Fibroblast of the aortic adventitia (primary cell): ENCODE measurements at regions not wholly inside any gene's neighbourhood (a gene's known extent, or its start where the extent isn't known, plus 50 kb on each side); places are given as distances from the start of the nearest gene placed in this dataset.

Source experiments
- DNase-seq: peaks from one replicate; pipeline ENCODE4 v3.0.0-alpha.2; 2010; ENCODE audit warnings: low read depth
- H3K4me3 ChIP-seq: 2 replicates; pipeline ENCODE4 v1.5.1; 2011; ENCODE audit warnings: low read depth, mild to moderate bottlenecking, control low read depth, low read length, moderate library complexity
- TF ChIP-seq, protein P1 (sequence below): IDR thresholded peaks from 2 replicates; pipeline ENCODE4 v1.5.1; 2011; ENCODE audit warnings: mild to moderate bottlenecking, low read length, control low read depth, inconsistent platforms; ENCODE audit not compliant: insufficient read depth

DNA sequence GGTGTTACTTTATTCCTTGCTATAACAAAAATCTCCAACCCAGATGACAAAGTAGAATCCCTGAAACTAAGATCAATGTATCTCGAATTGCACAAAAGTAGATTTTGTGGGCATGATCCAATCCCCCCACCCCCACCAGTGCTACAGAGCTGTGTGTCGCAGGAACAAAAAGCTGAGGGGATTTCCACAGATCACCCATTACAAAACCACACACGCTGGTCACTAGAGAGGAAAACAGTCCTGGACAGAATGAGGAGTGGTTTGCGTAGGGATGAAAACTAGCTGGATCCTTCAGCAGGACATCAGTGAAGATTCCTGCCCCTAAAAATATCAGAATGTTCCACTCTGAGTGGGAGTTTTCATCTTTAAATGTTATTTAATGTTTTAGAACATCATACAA is 165.3 kb upstream of the STK17B start:
- no peak overlapping the region for H3K4me3 ChIP-seq
- DNase-seq, result no peak
- TF ChIP-seq, protein P1, sequence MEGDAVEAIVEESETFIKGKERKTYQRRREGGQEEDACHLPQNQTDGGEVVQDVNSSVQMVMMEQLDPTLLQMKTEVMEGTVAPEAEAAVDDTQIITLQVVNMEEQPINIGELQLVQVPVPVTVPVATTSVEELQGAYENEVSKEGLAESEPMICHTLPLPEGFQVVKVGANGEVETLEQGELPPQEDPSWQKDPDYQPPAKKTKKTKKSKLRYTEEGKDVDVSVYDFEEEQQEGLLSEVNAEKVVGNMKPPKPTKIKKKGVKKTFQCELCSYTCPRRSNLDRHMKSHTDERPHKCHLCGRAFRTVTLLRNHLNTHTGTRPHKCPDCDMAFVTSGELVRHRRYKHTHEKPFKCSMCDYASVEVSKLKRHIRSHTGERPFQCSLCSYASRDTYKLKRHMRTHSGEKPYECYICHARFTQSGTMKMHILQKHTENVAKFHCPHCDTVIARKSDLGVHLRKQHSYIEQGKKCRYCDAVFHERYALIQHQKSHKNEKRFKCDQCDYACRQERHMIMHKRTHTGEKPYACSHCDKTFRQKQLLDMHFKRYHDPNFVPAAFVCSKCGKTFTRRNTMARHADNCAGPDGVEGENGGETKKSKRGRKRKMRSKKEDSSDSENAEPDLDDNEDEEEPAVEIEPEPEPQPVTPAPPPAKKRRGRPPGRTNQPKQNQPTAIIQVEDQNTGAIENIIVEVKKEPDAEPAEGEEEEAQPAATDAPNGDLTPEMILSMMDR, result no peak

DNA sequence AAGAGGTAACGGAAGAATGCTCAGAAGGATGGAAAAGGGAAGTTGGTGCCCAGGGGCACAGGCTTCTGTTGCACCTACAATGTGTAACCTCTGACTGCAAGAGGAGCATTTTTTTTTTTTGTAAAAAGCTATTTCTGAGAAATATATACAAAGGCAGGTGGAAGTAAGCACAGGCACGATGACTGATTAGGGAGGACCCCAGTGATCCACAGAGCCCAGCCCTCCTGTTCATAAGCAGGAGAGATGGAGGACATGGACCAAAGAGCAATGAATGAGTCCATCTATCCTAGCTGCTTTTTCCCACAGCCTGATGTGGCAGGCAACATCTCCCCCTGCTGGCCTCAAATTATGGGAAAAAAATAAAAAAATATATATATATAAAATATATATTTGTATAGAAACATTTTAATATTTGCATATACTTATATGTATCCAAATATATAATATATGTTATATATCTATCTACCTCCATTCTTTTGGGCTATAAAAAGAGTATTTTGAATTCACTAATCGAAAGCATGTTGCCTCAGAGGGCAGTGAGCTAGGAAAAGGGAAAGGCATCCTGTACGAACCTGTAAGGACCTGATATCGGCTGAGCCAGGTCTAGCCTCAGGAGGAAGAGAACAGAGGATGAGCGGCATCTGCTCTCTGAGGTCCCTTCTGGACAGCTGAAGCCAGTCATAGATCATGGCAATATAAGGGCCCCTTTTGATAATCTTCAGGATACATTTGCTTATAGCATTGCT is 166.0 kb upstream of the STK17B start:
- DNase-seq, result peak; percentile 70
- TF ChIP-seq, protein P1, result peak; percentile 54
- no peak overlapping the region for H3K4me3 ChIP-seq

DNA sequence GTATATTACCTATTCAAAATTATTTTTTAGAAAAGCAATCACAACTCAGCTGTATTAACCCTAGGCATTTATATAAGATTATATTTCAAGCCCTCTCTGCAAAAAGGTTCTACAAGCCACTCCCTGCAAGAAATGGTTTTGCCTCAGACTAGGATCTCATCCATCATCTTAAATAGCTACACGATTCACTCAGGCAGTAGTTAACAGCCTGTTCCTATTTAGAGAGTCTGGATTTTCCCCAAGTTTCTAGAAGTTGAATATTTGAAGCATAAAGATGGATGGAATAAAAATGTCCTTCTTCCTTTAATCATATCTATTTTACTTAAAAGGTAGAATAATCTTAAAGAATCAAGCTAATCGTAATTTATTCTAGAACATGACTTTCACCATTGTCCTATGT is 167.1 kb upstream of the STK17B start:
- H3K4me3 ChIP-seq, result no peak overlapping the region
- TF ChIP-seq, protein P1, result no peak
- peak; percentile 56 for DNase-seq

DNA sequence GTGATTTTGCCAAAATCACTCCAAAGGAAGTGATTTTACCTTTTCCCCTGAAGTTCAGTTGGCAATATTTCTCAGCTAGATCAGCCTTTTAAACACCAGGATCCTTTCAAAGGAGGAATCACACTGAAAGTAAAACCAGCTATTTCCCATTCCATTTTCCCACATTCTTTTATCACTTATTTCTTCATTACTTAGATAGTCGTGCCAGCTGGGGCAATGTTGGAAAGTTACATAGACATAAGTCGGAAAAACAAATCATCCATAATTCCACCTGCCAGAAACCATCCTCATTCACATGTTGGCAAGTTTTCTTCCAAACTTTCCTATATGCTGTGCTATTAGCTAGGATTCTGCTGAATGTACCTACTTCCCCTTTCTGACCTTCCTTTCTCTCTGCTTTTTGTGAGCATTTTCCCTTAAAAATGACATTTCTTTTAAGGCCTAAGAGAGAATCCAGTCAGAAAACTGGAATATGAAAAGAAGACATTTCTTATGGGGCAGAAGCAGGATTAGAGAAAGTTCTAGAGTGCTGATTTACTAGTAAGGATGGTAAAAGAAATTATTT is 170.0 kb upstream of the STK17B start:
- TF ChIP-seq, protein P1, result no peak
- DNase-seq, result peak; percentile 46
- H3K4me3 ChIP-seq, result no peak overlapping the region

DNA sequence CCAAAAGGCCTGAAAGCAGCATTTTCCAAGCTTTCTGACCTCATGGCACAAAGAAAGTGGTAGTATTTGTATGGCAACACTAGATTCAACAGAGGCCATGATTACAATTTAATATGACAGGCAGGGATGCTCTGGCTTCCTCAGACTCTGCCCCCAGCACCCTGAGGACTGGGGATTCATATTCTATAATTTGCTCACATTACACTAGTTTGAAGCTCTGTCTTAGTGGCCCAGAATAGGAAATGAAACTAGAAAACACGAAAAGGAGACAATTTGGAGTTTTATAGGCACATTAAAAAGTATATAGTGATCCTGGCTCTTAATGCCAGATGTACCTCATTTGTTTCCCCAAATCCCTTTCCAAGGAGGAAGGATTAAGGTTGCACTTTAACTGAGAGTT is 173.0 kb upstream of the STK17B start:
- no peak for DNase-seq
- H3K4me3 ChIP-seq, result no peak overlapping the region

DNA sequence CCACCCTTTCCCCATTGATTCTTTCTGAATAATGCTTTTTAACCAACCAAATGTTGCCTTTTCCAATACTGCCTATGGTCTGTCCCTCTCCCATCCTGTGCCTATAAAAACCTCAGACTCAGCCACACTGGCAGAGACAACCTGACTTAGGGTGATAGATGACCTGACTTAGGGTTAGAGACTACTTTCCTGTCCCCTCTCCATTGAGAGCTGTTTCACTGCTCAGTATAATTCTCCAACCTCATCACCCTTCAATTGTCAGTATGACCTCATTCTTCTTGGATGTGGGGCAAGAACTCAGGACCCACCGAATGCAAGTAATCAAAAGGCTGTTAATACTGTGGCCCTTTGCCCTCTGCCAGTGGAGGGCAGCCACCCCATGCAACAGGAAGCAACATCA is 182.3 kb upstream of the STK17B start:
- H3K4me3 ChIP-seq, result no peak overlapping the region
- TF ChIP-seq, protein P1, result no peak
- DNase-seq, result no peak

More for the DNA sequence above, 173.0 kb upstream of the STK17B start:
- TF ChIP-seq, protein P1, result no peak
